ENCODE measurements at regions not wholly inside any gene's neighbourhood (a gene's known extent, or its start where the extent isn't known, plus 50 kb on each side); places are given as distances from the start of the nearest gene placed in this dataset.
A peak's percentile ranks its signal among the peaks of the same experiment; 100 is the strongest.

GRCh38 chr7:131106681-131107336 lies 220.9 kb upstream of the MKLN1 start:
- peak overlapping the region; percentile 89 for H3K4me3 ChIP-seq (ENCODE audit: low read depth, low read length)
- H3K36me3 ChIP-seq (ENCODE audit: control insufficient read depth in 1 of 2, insufficient read depth in 2 of 2, low read length in 2 of 2) = no peaks in the 10 kb centered on the region
- peaks cover 11% of the 10 kb centered on the region for H3K79me2 ChIP-seq (ENCODE audit: control insufficient read depth, insufficient read depth, low read length, poor library complexity)
- no peak overlapping the region for H4K91ac ChIP-seq (ENCODE audit: low read depth, low read length)
- no peak overlapping the region for H2BK5ac ChIP-seq (ENCODE audit: low read depth, low read length, poor library complexity)
- H3K4me2 ChIP-seq (ENCODE audit: low read length) = peak overlapping the region; percentile 95
- H2AK5ac ChIP-seq (ENCODE audit: low read length) = no peak overlapping the region
- H3K14ac ChIP-seq (ENCODE audit: low read length) = no peak overlapping the region
- no peak overlapping the region for H3K4ac ChIP-seq (ENCODE audit: low read depth, low read length)
- H3K9ac ChIP-seq (ENCODE audit: low read length) = no peak overlapping the region
- WGBS (ENCODE audit: extremely low coverage, insufficient coverage, insufficient read length) = no CpG with 5 or more reads among the region's 32 CpGs
- H3K9me3 ChIP-seq (ENCODE audit: insufficient read depth, low read depth, low read length) = no peaks in the 10 kb centered on the region
- no peak overlapping the region for H2BK120ac ChIP-seq (ENCODE audit: insufficient read depth, low read length, poor library complexity)
- no peak overlapping the region for H4K12ac ChIP-seq (ENCODE audit: low read depth, low read length)
- peak overlapping the region; percentile 59 for H2AFZ ChIP-seq (ENCODE audit: insufficient read depth, low read length, poor library complexity)
- peaks cover 15% of the 10 kb centered on the region for H3K79me1 ChIP-seq (ENCODE audit: low read length)
- H2BK12ac ChIP-seq (ENCODE audit: low read length) = no peak overlapping the region
- H3K18ac ChIP-seq (ENCODE audit: low read length) = no peak overlapping the region
- no peak overlapping the region for H3K27ac ChIP-seq (ENCODE audit: low read depth, low read length)
- peak in 1 of 2 donors; percentile 47 for DNase-seq
- H4K8ac ChIP-seq (ENCODE audit: low read depth, low read length) = no peak overlapping the region
- peaks cover 10 to 16% of the 10 kb centered on the region in 2 experiments for H3K4me1 ChIP-seq (ENCODE audit: control insufficient read depth in 1 of 2, insufficient read depth in 2 of 2, low read length in 2 of 2)
- H3K23ac ChIP-seq (ENCODE audit: low read length) = no peak overlapping the region
- peaks cover 5% of the 10 kb centered on the region for H3K27me3 ChIP-seq (ENCODE audit: insufficient read depth, low read length)

- Histone ChIP-seq H3K14ac (ENCODE audit: low read length) (no peak overlapping the region), H2BK5ac (ENCODE audit: low read depth, low read length, poor library complexity) (no peak overlapping the region), H3K36me3 (ENCODE audit: control insufficient read depth in 1 of 2, insufficient read depth in 2 of 2, low read length in 2 of 2) (no peaks in the 10 kb centered on the region), H4K91ac (ENCODE audit: low read depth, low read length) (no peak overlapping the region), H3K4me2 (ENCODE audit: low read length) (peak overlapping the region; percentile 95), H3K23ac (ENCODE audit: low read length) (no peak overlapping the region), H2BK120ac (ENCODE audit: insufficient read depth, low read length, poor library complexity) (peak overlapping the region; percentile 4), H2BK12ac (ENCODE audit: low read length) (no peak overlapping the region), H3K27ac (ENCODE audit: low read depth, low read length) (no peak overlapping the region), H3K18ac (ENCODE audit: low read length) (peak overlapping the region; percentile 62), H4K12ac (ENCODE audit: low read depth, low read length) (no peak overlapping the region), H3K4me1 (ENCODE audit: control insufficient read depth in 1 of 2, insufficient read depth in 2 of 2, low read length in 2 of 2) (peaks cover 10 to 16% of the 10 kb centered on the region in 2 experiments), H3K9ac (ENCODE audit: low read length) (no peak overlapping the region), H3K9me3 (ENCODE audit: insufficient read depth, low read depth, low read length) (no peaks in the 10 kb centered on the region), H3K79me1 (ENCODE audit: low read length) (peaks cover 15% of the 10 kb centered on the region), H4K8ac (ENCODE audit: low read depth, low read length) (peak overlapping the region; percentile 65), H2AK5ac (ENCODE audit: low read length) (no peak overlapping the region), H3K4me3 (ENCODE audit: low read depth, low read length) (peak overlapping the region; percentile 74), H3K4ac (ENCODE audit: low read depth, low read length) (no peak overlapping the region), H3K27me3 (ENCODE audit: insufficient read depth, low read length) (peaks cover 5% of the 10 kb centered on the region), H3K79me2 (ENCODE audit: control insufficient read depth, insufficient read depth, low read length, poor library complexity) (peaks cover 11% of the 10 kb centered on the region), H2AFZ (ENCODE audit: insufficient read depth, low read length, poor library complexity) (peak overlapping the region; percentile 59)
- DNase-seq = peak; percentile 53 to 72
- no CpG with 5 or more reads among the region's 63 CpGs for WGBS (ENCODE audit: extremely low coverage, insufficient coverage, insufficient read length)
Observed at GRCh38 chr7:131107337-131108211, 220.1 kb upstream of the MKLN1 start.

GRCh38 chr7:131108212-131108940 lies 219.3 kb upstream of the MKLN1 start:
- H3K4me1 ChIP-seq (ENCODE audit: control insufficient read depth in 1 of 2, insufficient read depth in 2 of 2, low read length in 2 of 2) = peaks cover 10 to 16% of the 10 kb centered on the region in 2 experiments
- peak overlapping the region; percentile 33 for H2AFZ ChIP-seq (ENCODE audit: insufficient read depth, low read length, poor library complexity)
- H3K79me1 ChIP-seq (ENCODE audit: low read length) = peaks cover 15% of the 10 kb centered on the region
- H3K9me3 ChIP-seq (ENCODE audit: insufficient read depth, low read depth, low read length) = no peaks in the 10 kb centered on the region
- H3K4me3 ChIP-seq (ENCODE audit: low read depth, low read length) = peak overlapping the region; percentile 74
- H3K36me3 ChIP-seq (ENCODE audit: control insufficient read depth in 1 of 2, insufficient read depth in 2 of 2, low read length in 2 of 2) = no peaks in the 10 kb centered on the region
- no peak overlapping the region for H2BK12ac ChIP-seq (ENCODE audit: low read length)
- peaks cover 5% of the 10 kb centered on the region for H3K27me3 ChIP-seq (ENCODE audit: insufficient read depth, low read length)
- H3K14ac ChIP-seq (ENCODE audit: low read length) = no peak overlapping the region
- H4K8ac ChIP-seq (ENCODE audit: low read depth, low read length) = no peak overlapping the region
- no peak overlapping the region for H4K12ac ChIP-seq (ENCODE audit: low read depth, low read length)
- H3K79me2 ChIP-seq (ENCODE audit: control insufficient read depth, insufficient read depth, low read length, poor library complexity) = peaks cover 11% of the 10 kb centered on the region
- no peak overlapping the region for H2AK5ac ChIP-seq (ENCODE audit: low read length)
- peak overlapping the region; percentile 95 for H3K4me2 ChIP-seq (ENCODE audit: low read length)
- H3K18ac ChIP-seq (ENCODE audit: low read length) = no peak overlapping the region
- no peak overlapping the region for H2BK120ac ChIP-seq (ENCODE audit: insufficient read depth, low read length, poor library complexity)
- H3K4ac ChIP-seq (ENCODE audit: low read depth, low read length) = no peak overlapping the region
- no CpG with 5 or more reads among the region's 30 CpGs for WGBS (ENCODE audit: extremely low coverage, insufficient coverage, insufficient read length)
- no peak overlapping the region for H3K23ac ChIP-seq (ENCODE audit: low read length)
- no peak overlapping the region for H2BK5ac ChIP-seq (ENCODE audit: low read depth, low read length, poor library complexity)
- no peak for DNase-seq
- peak overlapping the region; percentile 5 for H3K9ac ChIP-seq (ENCODE audit: low read length)
- no peak overlapping the region for H4K91ac ChIP-seq (ENCODE audit: low read depth, low read length)
- no peak overlapping the region for H3K27ac ChIP-seq (ENCODE audit: low read depth, low read length)

GRCh38 chr7:131109011-131109758 lies 218.5 kb upstream of the MKLN1 start:
- Histone ChIP-seq H3K4me2 (ENCODE audit: low read length) (peak overlapping the region; percentile 75), H3K9me3 (ENCODE audit: insufficient read depth, low read depth, low read length) (no peaks in the 10 kb centered on the region), H3K79me1 (ENCODE audit: low read length) (peaks cover 15% of the 10 kb centered on the region), H3K14ac (ENCODE audit: low read length) (peak overlapping the region; percentile 62), H4K12ac (ENCODE audit: low read depth, low read length) (peak overlapping the region; percentile 31), H3K4me3 (ENCODE audit: low read depth, low read length) (no peak overlapping the region), H2BK12ac (ENCODE audit: low read length) (peak overlapping the region; percentile 23), H2AK5ac (ENCODE audit: low read length) (no peak overlapping the region), H3K18ac (ENCODE audit: low read length) (peak overlapping the region; percentile 10), H3K27me3 (ENCODE audit: insufficient read depth, low read length) (peaks cover 5% of the 10 kb centered on the region), H4K8ac (ENCODE audit: low read depth, low read length) (peak overlapping the region; percentile 73), H3K23ac (ENCODE audit: low read length) (no peak overlapping the region), H3K27ac (ENCODE audit: low read depth, low read length) (no peak overlapping the region), H3K36me3 (ENCODE audit: control insufficient read depth in 1 of 2, insufficient read depth in 2 of 2, low read length in 2 of 2) (no peaks in the 10 kb centered on the region), H3K79me2 (ENCODE audit: control insufficient read depth, insufficient read depth, low read length, poor library complexity) (peaks cover 11% of the 10 kb centered on the region), H3K4ac (ENCODE audit: low read depth, low read length) (no peak overlapping the region), H4K91ac (ENCODE audit: low read depth, low read length) (peak overlapping the region; percentile 63), H2BK120ac (ENCODE audit: insufficient read depth, low read length, poor library complexity) (peak overlapping the region; percentile 56), H2AFZ (ENCODE audit: insufficient read depth, low read length, poor library complexity) (peak overlapping the region; percentile 21), H3K4me1 (ENCODE audit: control insufficient read depth in 1 of 2, insufficient read depth in 2 of 2, low read length in 2 of 2) (peaks cover 10 to 16% of the 10 kb centered on the region in 2 experiments), H3K9ac (ENCODE audit: low read length) (peak overlapping the region; percentile 67), H2BK5ac (ENCODE audit: low read depth, low read length, poor library complexity) (no peak overlapping the region)
- no CpG with 5 or more reads among the region's 6 CpGs for WGBS (ENCODE audit: extremely low coverage, insufficient coverage, insufficient read length)
- no peak for DNase-seq

All from trophoblast cell (in vitro differentiated cells and primary cell).